ENCODE measurements at regions not wholly inside any gene's neighbourhood (a gene's known extent, or its start where the extent isn't known, plus 50 kb on each side); places are given as distances from the start of the nearest gene placed in this dataset.

- no peak for DNase-seq
Observed at GRCh38 chr20:61139031-61139430, 113.0 kb upstream of the CDH4 start.

GRCh38 chr20:61140576-61140975 is 111.5 kb upstream of the CDH4 start:
- DNase-seq: no peak

- no peak for DNase-seq
Observed at GRCh38 chr20:61146023-61146422, 106.0 kb upstream of the CDH4 start.

GRCh38 chr20:61149636-61150035 is 102.4 kb upstream of the CDH4 start:
- DNase-seq: no peak

GRCh38 chr20:61157301-61157700 is 94.8 kb upstream of the CDH4 start:
- no peak for DNase-seq

- no peak for DNase-seq
Observed at GRCh38 chr20:61159957-61160686, 91.9 kb upstream of the CDH4 start.

GRCh38 chr20:61161726-61162390 is 90.2 kb upstream of the CDH4 start:
- DNase-seq: no peak

GRCh38 chr20:61162451-61162850 is 89.6 kb upstream of the CDH4 start:
- DNase-seq: no peak

GRCh38 chr20:61163031-61163430 is 89.0 kb upstream of the CDH4 start:
- no peak for DNase-seq

- no peak for DNase-seq
Observed at GRCh38 chr20:61166324-61166723, 85.7 kb upstream of the CDH4 start.

- DNase-seq: no peak
Observed at GRCh38 chr20:61168605-61169004, 83.5 kb upstream of the CDH4 start.

- no peak for DNase-seq
Observed at GRCh38 chr20:61169874-61170273, 82.2 kb upstream of the CDH4 start.

GRCh38 chr20:61170496-61171320 is 81.4 kb upstream of the CDH4 start:
- DNase-seq: no peak

- no peak for DNase-seq
Observed at GRCh38 chr20:61173267-61173666, 78.8 kb upstream of the CDH4 start.

GRCh38 chr20:61173961-61174725 is 77.9 kb upstream of the CDH4 start:
- DNase-seq: no peak

- DNase-seq: no peak
Observed at GRCh38 chr20:61176874-61177273, 75.2 kb upstream of the CDH4 start.

GRCh38 chr20:61178551-61179071 is 73.5 kb upstream of the CDH4 start:
- DNase-seq: no peak

GRCh38 chr20:61184194-61184593 is 67.9 kb upstream of the CDH4 start:
- no peak for DNase-seq

GRCh38 chr20:61185181-61185580 is 66.9 kb upstream of the CDH4 start:
- DNase-seq: no peak

GRCh38 chr20:61185841-61186601 is 66.0 kb upstream of the CDH4 start:
- no peak for DNase-seq

- no peak for DNase-seq
Observed at GRCh38 chr20:61186771-61187472, 65.1 kb upstream of the CDH4 start.
